ENCODE measurements at regions not wholly inside any gene's neighbourhood (a gene's known extent, or its start where the extent isn't known, plus 50 kb on each side); places are given as distances from the start of the nearest gene placed in this dataset.

DNA sequence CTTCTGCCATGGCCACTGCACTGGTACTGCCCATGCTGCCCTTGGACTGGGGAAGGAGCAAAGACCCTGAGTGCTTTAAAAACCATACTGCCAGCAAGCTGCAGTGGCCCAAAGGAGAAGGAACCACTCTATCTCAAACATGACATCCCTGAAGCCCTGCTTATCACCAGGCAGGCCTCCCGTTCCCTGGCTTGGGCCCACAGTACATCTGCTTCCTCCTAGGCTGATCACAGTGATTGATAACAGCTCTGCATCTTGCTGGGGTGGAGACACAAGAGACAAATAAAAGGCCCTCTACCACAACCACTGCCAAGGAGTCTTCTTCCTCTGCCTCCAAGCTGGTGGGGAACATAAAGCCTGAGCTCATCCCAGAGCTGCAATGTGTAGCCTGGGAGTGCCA is 567.5 kb downstream of the TRHDE start:
- TF ChIP-seq, protein P1, sequence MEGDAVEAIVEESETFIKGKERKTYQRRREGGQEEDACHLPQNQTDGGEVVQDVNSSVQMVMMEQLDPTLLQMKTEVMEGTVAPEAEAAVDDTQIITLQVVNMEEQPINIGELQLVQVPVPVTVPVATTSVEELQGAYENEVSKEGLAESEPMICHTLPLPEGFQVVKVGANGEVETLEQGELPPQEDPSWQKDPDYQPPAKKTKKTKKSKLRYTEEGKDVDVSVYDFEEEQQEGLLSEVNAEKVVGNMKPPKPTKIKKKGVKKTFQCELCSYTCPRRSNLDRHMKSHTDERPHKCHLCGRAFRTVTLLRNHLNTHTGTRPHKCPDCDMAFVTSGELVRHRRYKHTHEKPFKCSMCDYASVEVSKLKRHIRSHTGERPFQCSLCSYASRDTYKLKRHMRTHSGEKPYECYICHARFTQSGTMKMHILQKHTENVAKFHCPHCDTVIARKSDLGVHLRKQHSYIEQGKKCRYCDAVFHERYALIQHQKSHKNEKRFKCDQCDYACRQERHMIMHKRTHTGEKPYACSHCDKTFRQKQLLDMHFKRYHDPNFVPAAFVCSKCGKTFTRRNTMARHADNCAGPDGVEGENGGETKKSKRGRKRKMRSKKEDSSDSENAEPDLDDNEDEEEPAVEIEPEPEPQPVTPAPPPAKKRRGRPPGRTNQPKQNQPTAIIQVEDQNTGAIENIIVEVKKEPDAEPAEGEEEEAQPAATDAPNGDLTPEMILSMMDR (IDR thresholded peaks at IDR 0.05; ENCODE audit: low read length), result no peak
- no peak for TF ChIP-seq EZH2 (optimal IDR thresholded peaks at IDR 0.05; ENCODE audit: low read depth, low read length)

All from MM.1S (cell line).